ENCODE measurements at regions not wholly inside any gene's neighbourhood (a gene's known extent, or its start where the extent isn't known, plus 50 kb on each side); places are given as distances from the start of the nearest gene placed in this dataset.

GRCh38 chr20:40738976-40739375, 49.9 kb upstream of the MAFB start:
- DNase-seq (ENCODE audit: low read depth, low spot score), result no peak

- DNase-seq (ENCODE audit: low read depth, low spot score), result no peak
Measured at GRCh38 chr20:40739841-40740240, 50.8 kb upstream of the MAFB start.

GRCh38 chr20:40741507-40742106, 52.6 kb upstream of the MAFB start:
- DNase-seq (ENCODE audit: low read depth, low spot score), result peak; percentile 5

- no peak for DNase-seq (ENCODE audit: low read depth, low spot score)
Measured at GRCh38 chr20:40743141-40743775, 54.2 kb upstream of the MAFB start.

- no peak for DNase-seq (ENCODE audit: low read depth, low spot score)
Measured at GRCh38 chr20:40744072-40744817, 55.2 kb upstream of the MAFB start.

GRCh38 chr20:40744818-40745175, 55.8 kb upstream of the MAFB start:
- no peak for DNase-seq (ENCODE audit: low read depth, low spot score)

- no peak for DNase-seq (ENCODE audit: low read depth, low spot score)
Measured at GRCh38 chr20:40746251-40746650, 57.2 kb upstream of the MAFB start.

- DNase-seq (ENCODE audit: low read depth, low spot score), result no peak
Measured at GRCh38 chr20:40748182-40748581, 59.1 kb upstream of the MAFB start.

GRCh38 chr20:40749985-40750506, 61.0 kb upstream of the MAFB start:
- DNase-seq (ENCODE audit: low read depth, low spot score), result no peak

- no peak for DNase-seq (ENCODE audit: low read depth, low spot score)
Measured at GRCh38 chr20:40750541-40751035, 61.6 kb upstream of the MAFB start.

GRCh38 chr20:40753472-40753871, 64.4 kb upstream of the MAFB start:
- no peak for DNase-seq (ENCODE audit: low read depth, low spot score)

- no peak for DNase-seq (ENCODE audit: low read depth, low spot score)
Measured at GRCh38 chr20:40754339-40754943, 65.4 kb upstream of the MAFB start.

GRCh38 chr20:40757087-40757486, 68.1 kb upstream of the MAFB start:
- DNase-seq (ENCODE audit: low read depth, low spot score), result no peak

GRCh38 chr20:40758790-40759189, 69.8 kb upstream of the MAFB start:
- no peak for DNase-seq (ENCODE audit: low read depth, low spot score)

- no peak for DNase-seq (ENCODE audit: low read depth, low spot score)
Measured at GRCh38 chr20:40760399-40760798, 71.4 kb upstream of the MAFB start.

- DNase-seq (ENCODE audit: low read depth, low spot score), result no peak
Measured at GRCh38 chr20:40763646-40764295, 74.7 kb upstream of the MAFB start.

- no peak for DNase-seq (ENCODE audit: low read depth, low spot score)
Measured at GRCh38 chr20:40765814-40766480, 76.9 kb upstream of the MAFB start.

- DNase-seq (ENCODE audit: low read depth, low spot score), result no peak
Measured at GRCh38 chr20:40766790-40767614, 78.0 kb upstream of the MAFB start.

GRCh38 chr20:40767615-40767924, 78.5 kb upstream of the MAFB start:
- no peak for DNase-seq (ENCODE audit: low read depth, low spot score)

- no peak for DNase-seq (ENCODE audit: low read depth, low spot score)
Measured at GRCh38 chr20:40768105-40768504, 79.1 kb upstream of the MAFB start.
